H9 (cell line): ENCODE measurements at regions not wholly inside any gene's neighbourhood (a gene's known extent, or its start where the extent isn't known, plus 50 kb on each side); places are given as distances from the start of the nearest gene placed in this dataset.

Experiments used
- DNase-seq: peaks from one replicate; pipeline ENCODE4 v3.0.0-alpha.2; 2017
- H2AFZ ChIP-seq: one replicate; pipeline ENCODE4 v1.6.1; 2013; ENCODE audit warnings: mild to moderate bottlenecking, low read length, control low read depth, moderate library complexity
- H2AK5ac ChIP-seq: 2 replicates; pipeline ENCODE4 v1.6.1; 2013; ENCODE audit warnings: low read length, control low read depth, mixed read lengths; ENCODE audit not compliant: insufficient read length
- H2BK120ac ChIP-seq: one replicate; pipeline ENCODE4 v1.6.1; 2013; ENCODE audit warnings: low read depth, mild to moderate bottlenecking, low read length, control low read depth, inconsistent platforms; ENCODE audit not compliant: poor library complexity, severe bottlenecking
- H2BK12ac ChIP-seq: 2 replicates; pipeline ENCODE4 v1.6.1; 2013; ENCODE audit warnings: low read length, control low read depth, mixed read lengths, low read depth; ENCODE audit not compliant: insufficient read length
- H2BK15ac ChIP-seq: 2 replicates; pipeline ENCODE4 v1.6.1; 2013; ENCODE audit warnings: low read depth, low read length, control low read depth
- H2BK20ac ChIP-seq: one replicate; pipeline ENCODE4 v1.6.1; 2013; ENCODE audit warnings: low read depth, mild to moderate bottlenecking, low read length, control low read depth, inconsistent platforms; ENCODE audit not compliant: poor library complexity, severe bottlenecking
- H2BK5ac ChIP-seq: 2 replicates; pipeline ENCODE4 v1.6.1; 2013; ENCODE audit warnings: low read length, control low read depth, mixed read lengths; ENCODE audit not compliant: insufficient read length
- H3K14ac ChIP-seq: 2 replicates; pipeline ENCODE4 v1.6.1; 2013; ENCODE audit warnings: low read length, control low read depth; ENCODE audit not compliant: insufficient read depth
- H3K18ac ChIP-seq: 2 replicates; pipeline ENCODE4 v1.6.1; 2013; ENCODE audit warnings: low read depth, mild to moderate bottlenecking, mixed read lengths, low read length, control low read depth; ENCODE audit not compliant: insufficient read length
- H3K23ac ChIP-seq: 2 replicates; pipeline ENCODE4 v1.6.1; 2013; ENCODE audit warnings: low read length, control low read depth, mixed read lengths, low read depth; ENCODE audit not compliant: insufficient read length
- H3K23me2 ChIP-seq: 2 replicates; pipeline ENCODE4 v1.6.1; 2013; ENCODE audit warnings: low read depth, mild to moderate bottlenecking, mixed read lengths, low read length, control low read depth; ENCODE audit not compliant: insufficient read length, poor library complexity, severe bottlenecking
- H3K27ac ChIP-seq: 2 replicates; pipeline ENCODE4 v1.5.1; 2013; ENCODE audit warnings: low read length, control low read depth, mixed read lengths, low read depth; ENCODE audit not compliant: insufficient read length
- H3K27me3 ChIP-seq: 2 replicates; pipeline ENCODE4 v1.6.1; 2013; ENCODE audit warnings: low read length, control low read depth, inconsistent platforms; ENCODE audit not compliant: insufficient read depth
- H3K4ac ChIP-seq: 2 replicates; pipeline ENCODE4 v1.6.1; 2013; ENCODE audit warnings: low read depth, mild to moderate bottlenecking, control low read depth, inconsistent platforms, low read length, moderate library complexity
- H3K4me1 ChIP-seq: 2 replicates; pipeline ENCODE4 v1.6.1; 2013; ENCODE audit warnings: low read length, control low read depth, inconsistent platforms; ENCODE audit not compliant: insufficient read depth
- H3K4me2 ChIP-seq: 2 replicates; pipeline ENCODE4 v1.6.1; 2013; ENCODE audit warnings: low read length, control low read depth, mixed read lengths; ENCODE audit not compliant: insufficient read length, insufficient read depth
- H3K56ac ChIP-seq: 2 replicates; pipeline ENCODE4 v1.6.1; 2013; ENCODE audit warnings: low read depth, mild to moderate bottlenecking, mixed read lengths, low read length, control low read depth; ENCODE audit not compliant: insufficient read length
- H3K79me1 ChIP-seq: 2 replicates; pipeline ENCODE4 v1.6.1; 2013; ENCODE audit warnings: low read depth, mild to moderate bottlenecking, moderate library complexity, low read length, control low read depth, inconsistent platforms; ENCODE audit not compliant: insufficient read depth, poor library complexity, severe bottlenecking
- H3K79me2 ChIP-seq: 2 replicates; pipeline ENCODE4 v1.6.1; 2013; ENCODE audit warnings: low read length, control low read depth, inconsistent platforms; ENCODE audit not compliant: insufficient read depth
- H3K9ac ChIP-seq: 2 replicates; pipeline ENCODE4 v1.6.1; 2013; ENCODE audit warnings: low read length, control low read depth, mixed read lengths; ENCODE audit not compliant: insufficient read length; ENCODE audit errors: extremely low read depth
- H3K9me3 ChIP-seq: one replicate; pipeline ENCODE4 v1.6.1; 2013; ENCODE audit warnings: low read depth, low read length, inconsistent platforms; ENCODE audit not compliant: control insufficient read depth
- H3T11ph ChIP-seq: one replicate; pipeline ENCODE4 v1.6.1; 2013; ENCODE audit warnings: mild to moderate bottlenecking, low read length, control low read depth, inconsistent platforms
- H4K20me1 ChIP-seq: one replicate; pipeline ENCODE4 v1.6.1; 2013; ENCODE audit not compliant: control insufficient read depth, insufficient read length, insufficient read depth
- H4K5ac ChIP-seq: 2 replicates; pipeline ENCODE4 v1.6.1; 2013; ENCODE audit warnings: low read depth, mild to moderate bottlenecking, mixed read lengths, low read length, control low read depth; ENCODE audit not compliant: insufficient read length
- H4K8ac ChIP-seq: replicated peaks from 2 replicates; pipeline ENCODE4 v1.6.1; 2013; ENCODE audit warnings: low read length, control low read depth, mixed read lengths, low read depth; ENCODE audit not compliant: insufficient read length
- H4K91ac ChIP-seq: 2 replicates; pipeline ENCODE4 v1.6.1; 2013; ENCODE audit warnings: low read depth, mild to moderate bottlenecking, moderate library complexity, mixed read lengths, low read length, control low read depth; ENCODE audit not compliant: insufficient read length
- H3K27ac Mint-ChIP-seq, 3 experiments: 2 replicates in 2 of 3; 3 replicates in 1 of 3; pipeline ENCODE4 v1.8.0; 2020 to 2021; ENCODE audit warnings: mixed read lengths in 3 of 3, mild to moderate bottlenecking in 1 of 3, moderate library complexity in 1 of 3
- H3K27me3 Mint-ChIP-seq: 2 replicates; pipeline ENCODE4 v1.8.0; 2021; ENCODE audit warnings: low read depth, mild to moderate bottlenecking, moderate library complexity, mixed read lengths
- H3K36me3 Mint-ChIP-seq, 3 experiments: 2 replicates in 2 of 3; 3 replicates in 1 of 3; pipeline ENCODE4 v1.8.0; 2020 to 2021; ENCODE audit warnings: low read depth in 3 of 3, mixed read lengths in 3 of 3; ENCODE audit not compliant: insufficient read depth in 1 of 3
- H3K4me1 Mint-ChIP-seq, 2 experiments: 2 replicates each; pipeline ENCODE4 v1.8.0; 2020; ENCODE audit warnings: mixed read lengths in 2 of 2
- H3K4me3 Mint-ChIP-seq, 2 experiments: 2 replicates in 1 of 2; 3 replicates in 1 of 2; pipeline ENCODE4 v1.8.0; 2020 to 2021; ENCODE audit warnings: mild to moderate bottlenecking in 2 of 2, mixed read lengths in 2 of 2, moderate library complexity in 1 of 2
- H3K9me3 Mint-ChIP-seq, 2 experiments: 2 replicates in 1 of 2; 3 replicates in 1 of 2; pipeline ENCODE4 v1.8.0; 2020; ENCODE audit warnings: mild to moderate bottlenecking in 2 of 2, mixed read lengths in 2 of 2, moderate library complexity in 1 of 2
- CTCF ChIP-seq: fragments of 200-600 bp; sonication (generic); conservative IDR thresholded peaks from 3 replicates; pipeline ENCODE4 v1.8.0; 2021; ENCODE audit warnings: antibody characterized with exemption, mild to moderate bottlenecking
- WGBS: extraction: QIAGEN DNeasy Blood & Tissue Kit; methylation state at CpG from one replicate; pipeline ENCODE4 v1.1.7; 2013; ENCODE audit warnings: missing lambda C conversion rate, low lambda C conversion rate, mixed read lengths; ENCODE audit not compliant: insufficient read length; ENCODE audit errors: extremely low coverage; 5-methylcytosine and 5-hydroxymethylcytosine counted together

GRCh38 chr4:181291615-181292014 is 951.6 kb upstream of the TENM3 start:
- no CpG with 5 or more reads among the region's 5 CpGs for WGBS

More at GRCh38 chr4:181291615-181292014, 951.6 kb upstream of the TENM3 start:
- H3K79me2 ChIP-seq = no peaks in the 10 kb centered on the region
- H3K23ac ChIP-seq = no peak overlapping the region
- no peak overlapping the region for H3K18ac ChIP-seq
- no peak overlapping the region for H3K4ac ChIP-seq
- no peak overlapping the region for H4K91ac ChIP-seq
- no peaks in the 10 kb centered on the region for H3K23me2 ChIP-seq
- no peak for DNase-seq
- no peak overlapping the region for H2BK15ac ChIP-seq
- H4K8ac ChIP-seq = no peak overlapping the region
- no peak overlapping the region for H2BK12ac ChIP-seq
- H3K27ac Mint-ChIP-seq = no peak overlapping the region
- H4K5ac ChIP-seq = no peak overlapping the region
- no peaks in the 10 kb centered on the region for H3K9me3 Mint-ChIP-seq
- no peaks in the 10 kb centered on the region for H4K20me1 ChIP-seq
- H3K27me3 ChIP-seq = no peaks in the 10 kb centered on the region
- no peak overlapping the region for H3T11ph ChIP-seq
- no peak overlapping the region for H3K27ac ChIP-seq
- H3K14ac ChIP-seq = no peak overlapping the region
- H3K36me3 Mint-ChIP-seq = no peaks in the 10 kb centered on the region
- no peak for TF ChIP-seq CTCF
- H2AK5ac ChIP-seq = no peak overlapping the region
- no peak overlapping the region for H2BK5ac ChIP-seq
- no peak overlapping the region for H3K9ac ChIP-seq
- H3K4me1 Mint-ChIP-seq = peaks cover 23 to 28% of the 10 kb centered on the region in 2 experiments
- H3K4me2 ChIP-seq = no peak overlapping the region
- H2BK20ac ChIP-seq = no peak overlapping the region
- no peak overlapping the region for H3K4me3 Mint-ChIP-seq
- H3K56ac ChIP-seq = no peak overlapping the region
- no peaks in the 10 kb centered on the region for H3K9me3 ChIP-seq
- no peaks in the 10 kb centered on the region for H3K79me1 ChIP-seq
- H3K27me3 Mint-ChIP-seq = no peaks in the 10 kb centered on the region
- no peak overlapping the region for H2BK120ac ChIP-seq
- H3K4me1 ChIP-seq = no peaks in the 10 kb centered on the region; the same call in 1 of the 2 replicates
- no peak overlapping the region for H2AFZ ChIP-seq
